ENCODE measurements at regions not wholly inside any gene's neighbourhood (a gene's known extent, or its start where the extent isn't known, plus 50 kb on each side); places are given as distances from the start of the nearest gene placed in this dataset.

DNA sequence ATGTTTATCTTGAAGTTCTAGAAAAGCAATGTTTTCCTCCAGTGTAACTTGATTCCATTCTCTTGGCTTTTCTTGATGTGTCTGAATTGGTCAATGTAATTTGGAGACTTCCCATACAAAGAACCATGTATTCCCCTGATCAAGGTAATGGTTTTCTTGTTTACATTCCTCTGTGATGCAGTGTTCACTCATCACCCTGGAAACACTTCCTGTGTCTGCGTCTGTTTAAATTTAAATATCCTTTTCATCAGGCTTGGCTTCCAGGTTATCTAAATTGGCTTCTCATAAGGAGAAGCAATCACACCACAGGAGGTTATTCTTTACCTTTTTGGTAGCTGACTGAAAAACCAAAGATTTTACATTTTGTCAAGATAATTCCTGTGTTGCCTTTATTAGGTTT, 237.3 kb upstream of the WSCD1 start:
- TF ChIP-seq, protein P1, sequence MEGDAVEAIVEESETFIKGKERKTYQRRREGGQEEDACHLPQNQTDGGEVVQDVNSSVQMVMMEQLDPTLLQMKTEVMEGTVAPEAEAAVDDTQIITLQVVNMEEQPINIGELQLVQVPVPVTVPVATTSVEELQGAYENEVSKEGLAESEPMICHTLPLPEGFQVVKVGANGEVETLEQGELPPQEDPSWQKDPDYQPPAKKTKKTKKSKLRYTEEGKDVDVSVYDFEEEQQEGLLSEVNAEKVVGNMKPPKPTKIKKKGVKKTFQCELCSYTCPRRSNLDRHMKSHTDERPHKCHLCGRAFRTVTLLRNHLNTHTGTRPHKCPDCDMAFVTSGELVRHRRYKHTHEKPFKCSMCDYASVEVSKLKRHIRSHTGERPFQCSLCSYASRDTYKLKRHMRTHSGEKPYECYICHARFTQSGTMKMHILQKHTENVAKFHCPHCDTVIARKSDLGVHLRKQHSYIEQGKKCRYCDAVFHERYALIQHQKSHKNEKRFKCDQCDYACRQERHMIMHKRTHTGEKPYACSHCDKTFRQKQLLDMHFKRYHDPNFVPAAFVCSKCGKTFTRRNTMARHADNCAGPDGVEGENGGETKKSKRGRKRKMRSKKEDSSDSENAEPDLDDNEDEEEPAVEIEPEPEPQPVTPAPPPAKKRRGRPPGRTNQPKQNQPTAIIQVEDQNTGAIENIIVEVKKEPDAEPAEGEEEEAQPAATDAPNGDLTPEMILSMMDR (IDR thresholded peaks at IDR 0.05) = no peak
- no peak for TF ChIP-seq POLR2A (IDR thresholded peaks at IDR 0.05)
